ENCODE measurements at regions not wholly inside any gene's neighbourhood (a gene's known extent, or its start where the extent isn't known, plus 50 kb on each side); places are given as distances from the start of the nearest gene placed in this dataset.
"Not testable (repeated sequence)": the region's sequence is repeated elsewhere in the genome, so short reads cannot be mapped to it uniquely, and the experiment has no call there.

- DNase-seq: not testable (repeated sequence)
Measured at GRCh38 chr1:117314951-117315350, 52.3 kb upstream of the MAN1A2 start.

- DNase-seq: no peak
Measured at GRCh38 chr1:117313555-117313954, 53.7 kb upstream of the MAN1A2 start.

- peak; percentile 24 for DNase-seq
Measured at GRCh38 chr1:117312453-117313138, 54.7 kb upstream of the MAN1A2 start.

- no peak for DNase-seq
Measured at GRCh38 chr1:117308311-117308916, 58.8 kb upstream of the MAN1A2 start.

- peak; percentile 81 for DNase-seq
Measured at GRCh38 chr1:117301901-117302300, 65.3 kb upstream of the MAN1A2 start.

GRCh38 chr1:117300183-117300582, 67.1 kb upstream of the MAN1A2 start:
- DNase-seq: not testable (repeated sequence)

GRCh38 chr1:117295001-117295400, 72.2 kb upstream of the MAN1A2 start:
- no peak for DNase-seq

- DNase-seq: no peak
Measured at GRCh38 chr1:117290890-117291289, 76.4 kb upstream of the MAN1A2 start.

GRCh38 chr1:117289316-117289870, 77.9 kb upstream of the MAN1A2 start:
- no peak for DNase-seq

GRCh38 chr1:117286562-117286961, 75.8 kb upstream of the VTCN1 start:
- DNase-seq: no peak

GRCh38 chr1:117286145-117286544, 75.4 kb upstream of the VTCN1 start:
- DNase-seq: peak; percentile 4

GRCh38 chr1:117284399-117285215, 73.9 kb upstream of the VTCN1 start:
- DNase-seq: peak; percentile 81

- DNase-seq: no peak
Measured at GRCh38 chr1:117278531-117278930, 67.8 kb upstream of the VTCN1 start.

- DNase-seq: no peak
Measured at GRCh38 chr1:117275055-117275454, 64.3 kb upstream of the VTCN1 start.

GRCh38 chr1:117271959-117272358, 61.2 kb upstream of the VTCN1 start:
- DNase-seq: no peak

- no peak for DNase-seq
Measured at GRCh38 chr1:117271129-117271528, 60.4 kb upstream of the VTCN1 start.

GRCh38 chr1:117270679-117271078, 60.0 kb upstream of the VTCN1 start:
- no peak for DNase-seq

GRCh38 chr1:117268535-117269455, 58.1 kb upstream of the VTCN1 start:
- DNase-seq: no peak

- no peak for DNase-seq
Measured at GRCh38 chr1:117267232-117267774, 56.6 kb upstream of the VTCN1 start.

- no peak for DNase-seq
Measured at GRCh38 chr1:117262976-117263375, 52.2 kb upstream of the VTCN1 start.

- no peak for DNase-seq
Measured at GRCh38 chr1:117261424-117261785, 50.7 kb upstream of the VTCN1 start.

GRCh38 chr1:117260761-117261423, 50.2 kb upstream of the VTCN1 start:
- DNase-seq: no peak

All from NCI-H69 (cell line).